ENCODE measurements at regions not wholly inside any gene's neighbourhood (a gene's known extent, or its start where the extent isn't known, plus 50 kb on each side); places are given as distances from the start of the nearest gene placed in this dataset.
A peak's percentile ranks its signal among the peaks of the same experiment; 100 is the strongest.
"Not testable (repeated sequence)": the region's sequence is repeated elsewhere in the genome, so short reads cannot be mapped to it uniquely, and the experiment has no call there.

DNA sequence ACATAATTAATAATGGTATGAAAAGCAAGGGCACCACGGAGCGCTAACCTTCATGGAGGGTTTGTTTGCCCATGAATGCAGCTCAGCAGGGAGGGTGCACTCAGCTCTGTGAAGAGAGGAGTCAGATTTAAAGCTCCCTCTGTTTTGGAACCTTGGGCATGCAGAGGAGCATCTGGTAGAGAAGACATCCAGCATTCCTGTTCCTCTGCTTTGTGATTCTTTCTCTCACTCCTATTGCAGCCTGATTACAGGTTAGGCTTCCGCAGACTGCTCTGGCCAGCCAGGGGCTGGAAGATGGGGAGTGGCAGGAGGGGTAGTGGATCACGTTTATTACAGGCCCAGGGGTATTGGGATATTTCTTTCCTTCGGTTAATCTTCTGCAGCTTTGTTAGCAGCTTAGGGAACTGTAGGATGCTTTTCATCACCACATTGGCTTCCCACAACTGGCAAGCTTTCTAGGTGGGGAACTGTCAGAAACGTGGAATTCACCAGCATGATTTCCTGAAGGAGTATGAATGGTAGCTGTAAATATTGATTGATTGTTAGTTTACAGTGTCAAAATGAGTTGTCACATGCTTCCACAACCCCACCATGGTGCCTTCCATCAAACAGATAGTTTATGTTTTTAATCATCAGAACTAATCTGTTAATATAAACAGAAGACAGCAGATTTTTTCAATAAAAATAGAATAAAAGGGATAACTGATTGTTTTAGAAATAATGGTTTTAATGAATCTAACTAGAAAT, 201.1 kb downstream of the VAPA start:
- DNase-seq (ENCODE audit: low read depth in 4 of 4, low spot score in 3 of 4), result no peak

GRCh38 chr18:10116574-10116973, 202.8 kb downstream of the VAPA start:
- DNase-seq (ENCODE audit: low read depth in 4 of 4, low spot score in 3 of 4), result no peak

GRCh38 chr18:10119528-10119927, 205.7 kb downstream of the VAPA start:
- DNase-seq (ENCODE audit: low read depth in 4 of 4, low spot score in 3 of 4), result no peak

GRCh38 chr18:10119991-10120390, 206.2 kb downstream of the VAPA start:
- DNase-seq (ENCODE audit: low read depth in 4 of 4, low spot score in 3 of 4), result no peak

DNA sequence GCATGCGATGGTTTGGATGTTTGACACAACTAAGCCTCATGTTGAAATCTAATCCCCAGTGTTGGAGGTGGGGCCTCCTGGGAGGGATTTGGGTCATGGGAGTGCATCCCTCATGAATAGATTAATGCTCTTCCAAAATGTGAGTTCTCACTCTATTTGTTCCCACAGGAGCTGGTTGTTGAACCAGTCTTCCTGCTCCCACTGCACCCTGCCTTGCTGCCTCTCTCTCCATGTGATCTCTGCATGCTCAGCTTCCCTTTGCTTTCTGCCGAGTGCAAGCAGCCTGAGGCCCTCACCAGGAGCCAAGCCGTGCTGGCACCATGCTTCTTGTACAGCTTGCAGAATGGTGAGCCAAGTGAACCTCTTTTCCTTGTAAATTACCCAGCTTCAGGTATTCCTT, 206.8 kb downstream of the VAPA start:
- DNase-seq (ENCODE audit: low read depth in 4 of 4, low spot score in 3 of 4), result no peak

DNA sequence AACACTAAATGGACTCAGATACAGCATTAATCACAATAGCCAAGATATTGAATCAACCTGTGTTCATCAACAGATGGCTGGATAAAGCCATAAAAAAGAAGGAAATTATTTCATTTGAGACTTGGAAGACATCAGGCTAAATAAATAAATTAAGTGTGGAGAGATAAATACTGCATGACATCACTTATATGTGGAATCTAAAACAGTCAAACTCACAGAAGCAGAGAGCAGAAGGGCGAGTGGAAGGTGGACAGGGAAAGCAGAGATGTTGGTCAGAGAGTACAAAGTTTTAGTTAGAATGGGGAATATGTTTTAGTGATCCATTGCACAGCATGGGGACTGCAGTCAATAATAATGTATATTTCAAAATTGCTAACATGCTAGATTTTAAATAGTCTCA, 207.2 kb downstream of the VAPA start:
- DNase-seq (ENCODE audit: low read depth in 4 of 4, low spot score in 3 of 4), result no peak

- DNase-seq (ENCODE audit: low read depth in 4 of 4, low spot score in 3 of 4), result no peak
These were observed 208.1 kb downstream of the VAPA start for GRCh38 chr18:10121786-10122515.

DNA sequence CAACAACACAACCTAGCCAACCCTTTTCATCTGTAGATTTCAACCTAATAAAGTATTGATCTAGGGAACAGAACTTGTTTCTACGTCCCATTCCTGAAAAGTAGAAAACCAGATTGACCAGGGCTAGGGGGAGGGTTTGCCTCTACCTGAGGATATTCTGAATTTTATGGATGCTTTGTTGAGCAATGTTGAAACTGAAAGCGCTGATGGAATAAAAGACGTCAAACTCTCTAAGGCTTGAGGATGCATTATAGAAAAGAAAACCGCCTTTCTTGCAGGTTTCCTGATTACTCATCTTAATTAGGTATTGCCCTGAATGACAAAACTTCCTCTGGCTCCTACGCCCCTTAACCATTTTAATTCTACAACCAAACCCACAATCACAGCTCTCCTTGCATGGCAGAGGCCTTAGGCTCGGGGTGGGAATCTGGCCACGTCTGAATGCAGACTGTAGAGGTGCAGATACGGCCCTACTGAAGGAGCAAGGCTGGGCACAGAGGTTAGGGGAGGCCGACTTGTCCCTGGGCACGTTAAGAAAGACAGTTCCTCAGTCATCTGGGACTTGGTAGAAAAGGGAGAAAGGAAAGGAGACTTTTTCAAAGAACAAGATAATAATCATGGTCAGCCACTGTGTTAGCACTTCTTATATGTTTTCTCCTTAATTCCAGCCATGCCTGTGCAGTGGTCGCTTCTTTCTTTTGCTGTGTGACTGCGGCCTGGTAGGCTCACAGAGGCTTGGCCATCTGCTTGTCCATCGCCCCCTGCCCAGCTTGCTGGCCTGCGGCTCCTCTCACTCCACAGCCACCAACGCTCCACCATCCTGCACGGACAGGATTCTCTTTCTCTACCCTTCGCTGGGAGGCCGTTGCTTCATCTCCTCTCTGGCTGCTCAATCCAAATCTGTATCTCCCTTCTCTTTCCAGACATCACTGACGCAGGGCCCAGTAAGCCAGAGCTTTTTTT, 209.5 kb downstream of the VAPA start:
- DNase-seq (ENCODE audit: low read depth in 4 of 4, low spot score in 3 of 4), result no peak

DNA sequence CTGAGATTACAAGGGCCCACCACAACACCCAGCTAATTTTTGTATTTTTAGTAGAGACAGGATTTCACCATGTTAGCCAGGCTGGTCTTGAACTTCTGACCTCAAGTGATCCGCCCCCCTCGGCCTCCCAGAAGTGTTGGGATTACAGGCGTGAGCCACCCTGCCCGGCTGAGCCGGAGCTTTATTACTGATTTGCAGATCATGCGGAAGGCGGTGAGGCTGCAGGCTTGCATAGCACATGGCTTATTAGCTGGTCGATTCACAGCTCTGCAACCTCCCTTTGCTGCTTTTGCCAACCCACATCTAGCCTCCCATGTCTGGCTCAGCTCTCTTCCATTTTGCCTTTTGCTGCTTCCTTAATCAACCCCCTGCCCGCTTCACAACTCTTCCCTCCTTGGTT, 210.3 kb downstream of the VAPA start:
- DNase-seq (ENCODE audit: low read depth in 4 of 4, low spot score in 3 of 4), result no peak

DNA sequence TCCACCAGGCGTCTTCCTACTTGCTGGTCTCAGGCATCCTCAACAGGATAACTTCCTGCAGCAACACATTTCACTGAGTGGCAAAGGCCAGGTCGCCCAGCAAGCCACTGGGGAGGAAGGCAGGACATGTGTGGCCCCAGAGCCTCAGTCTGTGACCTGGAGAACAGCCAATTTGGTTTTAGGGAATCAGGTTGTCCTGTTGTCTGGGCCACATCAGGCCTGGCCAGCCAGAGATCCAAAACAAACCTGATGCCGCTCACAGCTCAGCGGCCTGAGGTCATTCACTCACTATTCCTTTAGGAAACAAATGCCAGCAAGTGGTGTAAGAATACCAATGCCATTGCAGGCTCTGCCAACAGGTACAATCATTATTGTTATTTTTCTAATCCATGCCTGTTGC, 210.7 kb downstream of the VAPA start:
- no peak for DNase-seq (ENCODE audit: low read depth in 4 of 4, low spot score in 3 of 4)

GRCh38 chr18:10124967-10125366, 211.2 kb downstream of the VAPA start:
- no peak for DNase-seq (ENCODE audit: low read depth in 4 of 4, low spot score in 3 of 4)

DNA sequence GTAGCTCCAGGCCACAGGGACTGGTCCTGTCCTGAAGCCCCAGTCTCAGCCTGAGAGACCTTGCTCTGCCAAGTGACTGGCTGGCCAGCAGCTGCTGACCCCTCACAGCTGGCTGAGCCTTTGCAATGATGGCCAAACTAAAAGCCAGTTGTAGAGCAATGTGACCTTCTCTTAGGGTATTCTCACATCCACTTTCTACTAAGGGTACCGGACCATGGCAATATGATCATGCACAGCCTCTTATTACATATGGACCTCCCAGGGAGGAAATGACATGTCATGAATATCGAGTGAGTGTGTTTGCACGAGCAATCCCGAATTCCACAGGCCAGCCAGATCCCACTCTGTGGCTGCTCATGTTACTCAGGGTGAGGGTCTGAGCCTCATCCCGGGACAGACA, 213.9 kb downstream of the VAPA start:
- DNase-seq (ENCODE audit: low read depth in 4 of 4, low spot score in 3 of 4), result no peak

DNA sequence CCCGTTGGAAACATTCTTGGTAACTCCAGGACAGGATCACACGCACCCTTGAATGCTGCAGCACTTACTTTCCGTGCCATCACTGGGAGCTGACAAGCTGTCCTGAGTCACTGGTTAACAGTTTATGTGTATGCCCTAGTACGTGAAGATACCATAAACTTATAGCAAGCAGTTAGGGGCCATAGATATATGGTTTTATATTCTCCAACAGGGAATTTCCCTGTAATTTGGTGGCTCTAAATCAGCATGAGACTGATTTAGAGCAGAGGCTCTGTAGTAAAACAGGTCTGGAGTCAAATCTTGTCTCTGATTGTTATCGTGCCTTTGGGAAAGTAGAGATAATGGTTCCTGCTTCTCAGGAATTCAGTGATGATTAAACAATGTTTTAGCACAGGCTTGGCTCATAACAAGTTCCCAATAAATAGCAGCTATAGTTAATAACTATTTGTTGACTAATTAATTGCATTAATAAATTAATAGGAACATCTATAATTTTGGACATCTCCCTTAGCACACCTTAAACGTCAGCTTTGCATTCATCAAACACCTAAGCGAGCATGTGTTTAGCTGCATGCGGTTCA, 215.2 kb downstream of the VAPA start:
- DNase-seq (ENCODE audit: low read depth in 4 of 4, low spot score in 3 of 4), result no peak

- DNase-seq (ENCODE audit: low read depth in 4 of 4, low spot score in 3 of 4), result no peak
These were observed 216.8 kb downstream of the VAPA start for GRCh38 chr18:10130606-10131005.

GRCh38 chr18:10131081-10131459, 217.3 kb downstream of the VAPA start:
- DNase-seq (ENCODE audit: low read depth in 4 of 4, low spot score in 3 of 4), result no peak

GRCh38 chr18:10131460-10132395, 217.9 kb downstream of the VAPA start:
- peak in 3 of 4 donors; percentile 38 to 52 (median 49) for DNase-seq (ENCODE audit: low read depth in 4 of 4, low spot score in 3 of 4)

GRCh38 chr18:10133516-10133915, 219.7 kb downstream of the VAPA start:
- no peak for DNase-seq (ENCODE audit: low read depth in 4 of 4, low spot score in 3 of 4)

DNA sequence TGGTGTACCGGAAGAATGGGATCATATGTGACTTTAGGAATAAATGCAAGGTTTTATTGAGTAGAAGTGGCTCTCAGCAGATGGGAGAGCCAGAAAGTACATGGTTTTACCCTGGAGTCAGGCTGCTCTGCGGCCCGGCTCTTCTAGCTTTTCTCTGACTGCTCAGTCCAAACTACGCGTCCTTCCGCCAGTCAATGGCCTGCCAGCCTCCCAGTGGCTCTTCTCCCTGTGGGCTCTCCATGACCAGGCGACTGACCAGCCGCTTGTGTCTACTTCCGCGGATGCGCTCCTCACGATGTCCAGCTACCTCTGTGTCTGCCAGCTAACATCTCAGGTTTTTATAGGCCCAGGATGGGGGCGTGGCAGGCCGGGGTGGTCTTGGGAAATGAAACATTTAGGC, 220.4 kb downstream of the VAPA start:
- no peak for DNase-seq (ENCODE audit: low read depth in 4 of 4, low spot score in 3 of 4)

- DNase-seq (ENCODE audit: low read depth in 4 of 4, low spot score in 3 of 4), result not testable (repeated sequence)
These were observed 220.9 kb downstream of the VAPA start for GRCh38 chr18:10134749-10135148.

Measured in right renal pelvis (tissue), 4 donors.